Central memory CD8-positive, alpha-beta T cell (primary cell): ENCODE measurements at regions not wholly inside any gene's neighbourhood (a gene's known extent, or its start where the extent isn't known, plus 50 kb on each side); places are given as distances from the start of the nearest gene placed in this dataset.
"Not testable (repeated sequence)": the region's sequence is repeated elsewhere in the genome, so short reads cannot be mapped to it uniquely, and the experiment has no call there.

Experiments used
- ATAC-seq: fragments of 150-1000 bp; cut with Tn5 transposase; replicated peaks from 2 replicates; pipeline ENCODE4 v1.10.0; 2022; ENCODE audit warnings: mild to moderate bottlenecking, moderate FRiP score, moderate number of reproducible peaks; ENCODE audit not compliant: poor library complexity, severe bottlenecking; ENCODE audit errors: extremely low read depth
- DNase-seq, 2 donors: peaks; one replicate each; pipeline ENCODE4 v3.0.0; 2021; ENCODE audit warnings: low spot score in 2 of 2
- H3K27ac Mint-ChIP-seq: one replicate; pipeline ENCODE4 v1.8.0; 2022; ENCODE audit warnings: low read depth, mild to moderate bottlenecking, moderate library complexity, mixed read lengths
- H3K27me3 Mint-ChIP-seq: one replicate; pipeline ENCODE4 v1.8.0; 2022; ENCODE audit warnings: mixed read lengths
- H3K36me3 Mint-ChIP-seq: one replicate; pipeline ENCODE4 v1.8.0; 2022; ENCODE audit warnings: mild to moderate bottlenecking, moderate library complexity, mixed read lengths; ENCODE audit not compliant: insufficient read depth
- H3K4me1 Mint-ChIP-seq: one replicate; pipeline ENCODE4 v1.8.0; 2022; ENCODE audit warnings: mixed read lengths
- H3K4me3 Mint-ChIP-seq: one replicate; pipeline ENCODE4 v1.8.0; 2022; ENCODE audit warnings: mild to moderate bottlenecking, moderate library complexity, mixed read lengths
- H3K9me3 Mint-ChIP-seq: one replicate; pipeline ENCODE4 v1.8.0; 2022; ENCODE audit warnings: mixed read lengths

DNA sequence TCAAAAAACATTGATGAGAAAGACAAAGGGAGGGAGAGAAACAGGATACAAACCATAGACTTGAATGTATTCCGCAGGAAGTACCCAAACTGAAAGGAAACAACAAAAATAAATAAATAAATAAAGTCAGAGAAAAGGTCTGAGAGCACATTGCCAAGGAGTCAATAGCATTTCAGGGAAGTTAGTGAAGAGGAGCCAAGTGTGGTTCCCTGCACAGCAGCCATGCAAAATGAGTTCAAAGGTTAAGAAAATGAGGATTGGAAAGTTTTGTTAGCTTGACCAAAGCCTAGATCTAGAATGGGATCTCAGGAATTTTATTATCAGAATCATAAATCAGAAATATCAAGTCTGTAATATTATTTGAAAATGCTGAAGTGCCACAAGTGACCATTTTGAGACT, 700.0 kb downstream of the MAFB start:
- Mint-ChIP-seq H3K27ac (no peak overlapping the region), H3K4me1 (no peaks in the 10 kb centered on the region), H3K27me3 (no peaks in the 10 kb centered on the region), H3K36me3 (no peaks in the 10 kb centered on the region), H3K9me3 (peaks cover 12% of the 10 kb centered on the region), H3K4me3 (no peak overlapping the region)
- ATAC-seq (no peak), DNase-seq (no peak)

DNA sequence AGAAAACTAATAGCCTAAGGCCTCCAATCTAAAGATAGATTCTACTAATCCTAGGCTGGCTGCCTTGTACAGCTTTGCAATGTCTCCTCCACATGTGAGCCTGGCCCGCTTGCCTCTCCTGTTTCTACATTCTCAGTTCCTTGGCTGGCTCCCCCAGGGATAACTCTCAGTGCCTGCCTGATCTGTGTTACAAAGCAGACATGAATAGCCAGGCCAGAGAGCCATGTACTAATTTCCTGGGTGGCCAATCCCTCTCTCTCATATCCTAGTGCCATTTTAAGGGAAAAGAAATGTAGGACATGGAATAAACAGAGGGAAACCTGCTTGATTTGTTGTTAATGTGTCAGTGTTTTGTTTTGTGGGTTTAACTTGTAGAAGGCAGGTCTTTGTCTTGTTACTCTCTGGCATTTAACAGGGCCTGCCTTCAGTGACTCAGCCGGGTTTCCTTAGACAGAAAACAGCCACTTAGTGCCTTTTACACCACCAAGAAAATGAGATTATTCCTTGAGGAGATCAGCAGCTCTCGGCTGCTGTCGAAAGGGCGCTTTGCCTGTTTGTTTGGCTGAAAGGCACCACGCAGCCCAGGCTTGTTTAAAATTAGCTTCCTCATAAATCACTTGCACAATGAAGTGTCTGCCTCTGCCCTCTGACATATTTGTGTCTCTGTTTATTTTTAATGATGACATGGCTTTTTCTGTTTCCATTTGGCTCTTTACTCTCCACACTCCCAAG, 702.7 kb downstream of the MAFB start:
- H3K27me3 Mint-ChIP-seq = no peaks in the 10 kb centered on the region
- ATAC-seq = no peak
- no peak overlapping the region for H3K4me3 Mint-ChIP-seq
- no peak overlapping the region for H3K27ac Mint-ChIP-seq
- H3K36me3 Mint-ChIP-seq = no peaks in the 10 kb centered on the region
- H3K9me3 Mint-ChIP-seq = peaks cover 12% of the 10 kb centered on the region
- H3K4me1 Mint-ChIP-seq = no peaks in the 10 kb centered on the region
- DNase-seq = no peak

DNA sequence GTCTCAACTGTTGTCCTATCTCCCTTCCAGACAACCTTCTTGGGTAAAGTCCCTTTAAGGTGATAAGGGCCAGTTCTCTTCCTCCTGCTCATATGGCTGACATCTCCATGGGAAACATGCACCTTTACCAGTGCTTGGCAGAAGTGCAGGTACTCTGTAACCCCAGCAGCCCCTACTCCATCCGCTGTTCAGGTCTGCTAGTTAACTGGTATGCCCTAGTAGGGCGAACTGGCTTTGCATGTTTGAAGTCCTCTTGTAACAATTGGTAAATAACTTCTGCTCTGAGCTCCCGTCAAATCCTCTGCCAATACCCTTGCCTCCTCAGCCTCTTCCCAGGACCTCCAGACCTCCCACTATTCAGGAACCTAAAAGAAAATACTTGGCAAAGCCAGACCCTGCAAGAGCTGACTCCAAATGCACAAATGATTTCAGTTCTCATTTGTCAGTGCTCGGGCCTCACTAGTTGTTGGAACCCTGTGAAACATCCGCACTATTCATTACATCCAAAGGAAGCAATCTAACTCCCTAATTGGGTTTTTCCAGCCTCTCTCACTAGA, 703.7 kb downstream of the MAFB start:
- ATAC-seq = no peak
- H3K27ac Mint-ChIP-seq = no peak overlapping the region
- peaks cover 6% of the 10 kb centered on the region for H3K9me3 Mint-ChIP-seq

DNA sequence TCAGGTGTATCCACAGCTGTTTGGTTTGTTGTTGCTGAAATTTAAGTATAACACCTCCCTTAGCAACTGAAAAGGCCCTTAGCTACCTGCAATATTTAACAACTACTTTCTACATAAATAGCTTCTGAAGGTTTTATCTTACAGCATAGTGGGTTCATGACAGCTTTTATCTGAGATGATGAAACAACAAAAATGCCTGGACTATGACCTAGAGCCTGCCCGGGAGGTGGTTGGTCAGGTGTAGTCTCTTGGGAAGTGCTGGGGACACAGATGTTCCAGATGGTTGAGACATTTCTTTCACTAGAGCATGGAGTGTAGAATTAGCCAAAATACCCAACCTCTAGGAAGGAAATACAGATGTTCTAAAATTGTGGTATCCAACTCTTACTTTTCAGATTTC, 705.4 kb downstream of the MAFB start:
- ATAC-seq (no peak), DNase-seq (no peak)
- H3K9me3 Mint-ChIP-seq = no peaks in the 10 kb centered on the region
- H3K4me3 Mint-ChIP-seq = no peak overlapping the region
- no peak overlapping the region for H3K27ac Mint-ChIP-seq
- no peaks in the 10 kb centered on the region for H3K4me1 Mint-ChIP-seq
- no peaks in the 10 kb centered on the region for H3K27me3 Mint-ChIP-seq
- H3K36me3 Mint-ChIP-seq = no peaks in the 10 kb centered on the region

More for the DNA sequence above, 703.7 kb downstream of the MAFB start:
- H3K27me3 Mint-ChIP-seq = no peaks in the 10 kb centered on the region
- no peak for DNase-seq
- no peaks in the 10 kb centered on the region for H3K4me1 Mint-ChIP-seq
- H3K4me3 Mint-ChIP-seq = no peak overlapping the region
- H3K36me3 Mint-ChIP-seq = no peaks in the 10 kb centered on the region

GRCh38 chr20:39983183-39983582, 705.9 kb downstream of the MAFB start:
- no peak overlapping the region for H3K4me3 Mint-ChIP-seq
- no peak overlapping the region for H3K27ac Mint-ChIP-seq
- ATAC-seq = no peak
- H3K27me3 Mint-ChIP-seq = no peaks in the 10 kb centered on the region
- H3K9me3 Mint-ChIP-seq = no peaks in the 10 kb centered on the region
- no peaks in the 10 kb centered on the region for H3K4me1 Mint-ChIP-seq
- no peaks in the 10 kb centered on the region for H3K36me3 Mint-ChIP-seq
- DNase-seq = no peak

DNA sequence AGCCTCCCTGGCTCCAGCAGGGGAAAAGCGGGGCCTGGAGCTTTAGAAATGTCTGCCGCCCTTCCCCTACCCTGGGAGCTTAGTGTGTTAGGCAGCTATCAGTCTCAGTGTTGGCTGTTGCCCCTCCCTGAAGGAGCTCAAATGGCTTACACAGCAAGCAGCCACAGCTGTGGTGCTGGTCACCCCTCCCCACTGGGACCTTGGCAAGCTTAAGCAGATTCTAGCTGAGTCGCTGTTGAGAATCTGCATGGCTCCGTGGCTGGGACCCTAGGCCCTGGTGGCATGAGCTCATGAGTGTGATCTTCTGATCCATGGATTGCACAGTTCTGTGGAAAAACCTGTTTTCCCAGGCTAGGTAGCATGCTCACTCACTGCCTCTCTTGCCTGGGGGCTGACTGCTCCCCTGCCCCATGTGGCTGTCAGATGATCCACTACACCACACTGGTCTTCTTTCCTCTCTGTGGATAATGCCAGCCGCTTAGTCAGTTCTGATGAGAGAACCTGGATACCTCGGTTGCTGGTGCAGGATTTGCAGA, 714.0 kb downstream of the MAFB start:
- no peak overlapping the region for H3K27ac Mint-ChIP-seq
- no peaks in the 10 kb centered on the region for H3K36me3 Mint-ChIP-seq
- H3K27me3 Mint-ChIP-seq = no peaks in the 10 kb centered on the region
- H3K4me1 Mint-ChIP-seq = no peaks in the 10 kb centered on the region
- peaks cover 8% of the 10 kb centered on the region for H3K9me3 Mint-ChIP-seq
- no peak overlapping the region for H3K4me3 Mint-ChIP-seq
- DNase-seq = no peak
- ATAC-seq = no peak

GRCh38 chr20:39968495-39968894, 720.5 kb downstream of the MAFB start:
- DNase-seq = no peak
- no peak overlapping the region for H3K4me3 Mint-ChIP-seq
- no peak for ATAC-seq
- no peak overlapping the region for H3K27ac Mint-ChIP-seq
- H3K27me3 Mint-ChIP-seq = no peaks in the 10 kb centered on the region
- no peaks in the 10 kb centered on the region for H3K4me1 Mint-ChIP-seq
- H3K36me3 Mint-ChIP-seq = no peaks in the 10 kb centered on the region
- peaks cover 8% of the 10 kb centered on the region for H3K9me3 Mint-ChIP-seq

DNA sequence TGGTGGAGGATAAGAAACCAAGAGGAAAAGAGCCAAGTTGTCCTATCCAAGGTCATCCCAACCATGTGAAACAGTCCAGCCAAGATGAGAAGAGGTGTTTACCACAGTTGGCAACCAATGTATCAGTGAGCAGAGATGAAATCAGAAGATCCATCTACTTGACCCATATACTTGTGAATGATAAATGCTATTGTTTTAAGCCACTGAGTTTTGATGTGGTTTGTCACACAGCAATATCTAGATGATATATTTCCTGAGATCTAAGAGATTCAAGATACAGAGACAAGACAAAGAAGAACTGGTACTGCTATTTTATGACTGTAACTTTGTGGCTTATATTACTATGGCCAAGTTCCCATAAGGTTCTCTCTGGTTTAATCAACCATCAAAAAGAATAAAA, 721.2 kb downstream of the MAFB start:
- Mint-ChIP-seq H3K27me3 (no peaks in the 10 kb centered on the region), H3K27ac (no peak overlapping the region), H3K36me3 (no peaks in the 10 kb centered on the region), H3K4me1 (no peaks in the 10 kb centered on the region), H3K9me3 (peaks cover 8% of the 10 kb centered on the region), H3K4me3 (no peak overlapping the region)
- ATAC-seq = no peak
- DNase-seq = no peak

GRCh38 chr20:39961637-39962244, 727.3 kb downstream of the MAFB start:
- DNase-seq (no peak), ATAC-seq (no peak)
- Mint-ChIP-seq H3K4me1 (no peaks in the 10 kb centered on the region), H3K4me3 (no peak overlapping the region), H3K27me3 (no peaks in the 10 kb centered on the region), H3K36me3 (no peaks in the 10 kb centered on the region), H3K27ac (no peak overlapping the region), H3K9me3 (peaks cover 6% of the 10 kb centered on the region)

DNA sequence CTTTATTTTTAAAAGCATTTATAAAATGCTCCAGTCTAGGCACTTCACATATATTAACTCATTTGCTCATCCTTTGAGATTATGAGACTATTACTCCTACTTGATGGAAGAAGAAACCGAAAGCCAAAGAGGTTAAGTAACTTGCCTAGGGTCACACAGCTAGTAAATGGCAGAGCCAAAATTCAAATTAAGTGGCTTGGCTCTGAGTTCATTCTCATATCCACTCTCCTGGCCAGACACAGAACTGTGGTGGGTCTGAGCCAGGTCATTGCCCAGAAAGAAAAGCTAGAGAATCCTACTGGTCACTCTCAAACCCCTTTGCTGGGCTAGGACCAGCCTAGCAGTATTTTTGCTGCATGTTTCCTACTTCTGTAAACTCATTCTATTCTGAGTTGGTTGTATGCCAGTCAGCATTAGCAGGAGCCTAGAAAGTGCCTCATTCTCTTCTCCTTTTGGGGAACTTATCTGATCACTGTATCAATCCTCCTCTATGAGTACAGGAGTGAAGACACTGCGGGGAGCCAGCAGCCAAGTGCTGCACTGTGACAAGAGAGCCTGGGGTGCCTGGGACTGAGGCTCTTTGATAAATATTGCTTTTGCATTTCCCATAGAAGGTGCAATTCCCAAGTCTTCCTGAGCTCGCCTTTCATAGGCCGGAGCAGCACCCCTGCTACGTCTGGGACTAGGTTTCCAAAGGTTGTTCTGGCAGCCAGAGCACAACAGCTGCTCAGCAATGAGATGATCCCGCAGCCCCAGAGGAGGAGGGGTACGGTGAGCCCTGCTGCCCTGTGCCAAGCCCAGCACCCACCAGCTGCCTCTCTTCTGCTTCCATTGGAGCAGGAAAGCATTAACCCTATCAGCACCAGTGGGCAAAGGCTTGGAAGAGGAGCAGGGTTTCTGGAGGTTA, 728.3 kb downstream of the MAFB start:
- H3K4me1 Mint-ChIP-seq = no peaks in the 10 kb centered on the region
- ATAC-seq = no peak

DNA sequence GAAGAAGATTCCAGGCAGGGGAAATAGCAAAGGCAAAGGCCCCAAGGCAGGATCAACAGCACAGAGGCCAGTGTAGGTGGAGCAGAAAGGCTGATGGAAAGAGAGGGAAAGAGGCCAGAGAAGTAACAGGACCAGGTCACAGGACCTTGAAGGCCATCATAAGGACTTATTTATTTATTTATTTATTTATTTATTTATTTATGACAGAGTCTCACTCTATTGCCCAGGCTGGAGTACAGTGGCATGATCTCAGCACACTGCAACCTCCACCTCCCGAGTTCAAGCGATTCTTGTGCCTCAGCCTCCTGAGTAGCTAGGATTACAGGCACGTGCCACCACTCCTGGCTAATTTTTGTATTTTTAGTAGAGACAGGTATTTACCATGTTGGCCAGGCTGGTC, 731.1 kb downstream of the MAFB start:
- not testable (repeated sequence) for H3K27ac Mint-ChIP-seq, ATAC-seq, H3K27me3 Mint-ChIP-seq, H3K4me3 Mint-ChIP-seq, H3K36me3 Mint-ChIP-seq, DNase-seq, H3K4me1 Mint-ChIP-seq
- H3K9me3 Mint-ChIP-seq = peaks cover 13% of the 10 kb centered on the region

More for the DNA sequence above, 728.3 kb downstream of the MAFB start:
- DNase-seq = no peak
- Mint-ChIP-seq H3K36me3 (no peaks in the 10 kb centered on the region), H3K27ac (no peak overlapping the region), H3K27me3 (no peaks in the 10 kb centered on the region), H3K4me3 (no peak overlapping the region), H3K9me3 (peaks cover 10% of the 10 kb centered on the region)

GRCh38 chr20:39954621-39955020, 734.4 kb downstream of the MAFB start:
- H3K36me3 Mint-ChIP-seq = peaks cover 3% of the 10 kb centered on the region
- H3K4me1 Mint-ChIP-seq = no peaks in the 10 kb centered on the region
- ATAC-seq (no peak), DNase-seq (no peak)
- no peak overlapping the region for H3K4me3 Mint-ChIP-seq
- peaks cover 13% of the 10 kb centered on the region for H3K9me3 Mint-ChIP-seq
- H3K27ac Mint-ChIP-seq = no peak overlapping the region
- no peaks in the 10 kb centered on the region for H3K27me3 Mint-ChIP-seq
